ENCODE measurements at regions not wholly inside any gene's neighbourhood (a gene's known extent, or its start where the extent isn't known, plus 50 kb on each side); places are given as distances from the start of the nearest gene placed in this dataset.

- no peak overlapping the region for H2AK5ac ChIP-seq (ENCODE audit: insufficient read length, low read length)
- no peak overlapping the region for H4K91ac ChIP-seq (ENCODE audit: insufficient read length, low read depth, low read length)
- no peak overlapping the region for H3K27ac ChIP-seq (ENCODE audit: insufficient read length, low read depth, low read length)
- H3K56ac ChIP-seq (ENCODE audit: insufficient read length, low read depth, low read length), result no peak overlapping the region
- no peak overlapping the region for H2BK12ac ChIP-seq (ENCODE audit: insufficient read length, low read depth, low read length)
- DNase-seq, result no peak
- H3K79me1 ChIP-seq (ENCODE audit: insufficient read depth, low read depth, low read length, poor library complexity, severe bottlenecking), result no peaks in the 10 kb centered on the region
- no peak overlapping the region for H2BK20ac ChIP-seq (ENCODE audit: low read depth, low read length, poor library complexity, severe bottlenecking)
- H2BK15ac ChIP-seq (ENCODE audit: low read depth, low read length), result no peak overlapping the region
- Mint-ChIP-seq H3K27ac (no peak overlapping the region), H3K9me3 (peaks cover 15 to 19% of the 10 kb centered on the region in 2 experiments), H3K36me3 (ENCODE audit: insufficient read depth in 1 of 3, low read depth in 3 of 3) (peaks cover 9 to 19% (median 14%) of the 10 kb centered on the region in 3 experiments; a peak in 6 of 7 replicates), H3K27me3 (ENCODE audit: low read depth) (no peaks in the 10 kb centered on the region; the same call in 1 of the 2 replicates), H3K4me3 (no peak overlapping the region), H3K4me1 (no peaks in the 10 kb centered on the region)
- H2BK5ac ChIP-seq (ENCODE audit: insufficient read length, low read length), result no peak overlapping the region
- H2AFZ ChIP-seq (ENCODE audit: low read length), result no peak overlapping the region
- H4K5ac ChIP-seq (ENCODE audit: insufficient read length, low read depth, low read length), result no peak overlapping the region
- H3K9me3 ChIP-seq (ENCODE audit: control insufficient read depth, low read depth, low read length), result no peaks in the 10 kb centered on the region
- H3K23ac ChIP-seq (ENCODE audit: insufficient read length, low read depth, low read length), result no peak overlapping the region
- H3K4ac ChIP-seq (ENCODE audit: low read depth, low read length), result no peak overlapping the region
- no peak overlapping the region for H3K9ac ChIP-seq (ENCODE audit: extremely low read depth, insufficient read length, low read length)
- H2BK120ac ChIP-seq (ENCODE audit: low read depth, low read length, poor library complexity, severe bottlenecking), result no peak overlapping the region
- H3K4me1 ChIP-seq (ENCODE audit: insufficient read depth, low read length), result no peaks in the 10 kb centered on the region
- no peaks in the 10 kb centered on the region for H3K23me2 ChIP-seq (ENCODE audit: insufficient read length, low read depth, low read length, poor library complexity, severe bottlenecking)
- no peak overlapping the region for H3K4me2 ChIP-seq (ENCODE audit: insufficient read depth, insufficient read length, low read length)
- no peak overlapping the region for H3T11ph ChIP-seq (ENCODE audit: low read length)
- H3K79me2 ChIP-seq (ENCODE audit: insufficient read depth, low read length), result no peaks in the 10 kb centered on the region
- no peak overlapping the region for H3K18ac ChIP-seq (ENCODE audit: insufficient read length, low read depth, low read length)
- no peaks in the 10 kb centered on the region for H3K27me3 ChIP-seq (ENCODE audit: insufficient read depth, low read length)
- H4K8ac ChIP-seq (replicated peaks; ENCODE audit: insufficient read length, low read depth, low read length), result no peak overlapping the region
- TF ChIP-seq, protein P1, sequence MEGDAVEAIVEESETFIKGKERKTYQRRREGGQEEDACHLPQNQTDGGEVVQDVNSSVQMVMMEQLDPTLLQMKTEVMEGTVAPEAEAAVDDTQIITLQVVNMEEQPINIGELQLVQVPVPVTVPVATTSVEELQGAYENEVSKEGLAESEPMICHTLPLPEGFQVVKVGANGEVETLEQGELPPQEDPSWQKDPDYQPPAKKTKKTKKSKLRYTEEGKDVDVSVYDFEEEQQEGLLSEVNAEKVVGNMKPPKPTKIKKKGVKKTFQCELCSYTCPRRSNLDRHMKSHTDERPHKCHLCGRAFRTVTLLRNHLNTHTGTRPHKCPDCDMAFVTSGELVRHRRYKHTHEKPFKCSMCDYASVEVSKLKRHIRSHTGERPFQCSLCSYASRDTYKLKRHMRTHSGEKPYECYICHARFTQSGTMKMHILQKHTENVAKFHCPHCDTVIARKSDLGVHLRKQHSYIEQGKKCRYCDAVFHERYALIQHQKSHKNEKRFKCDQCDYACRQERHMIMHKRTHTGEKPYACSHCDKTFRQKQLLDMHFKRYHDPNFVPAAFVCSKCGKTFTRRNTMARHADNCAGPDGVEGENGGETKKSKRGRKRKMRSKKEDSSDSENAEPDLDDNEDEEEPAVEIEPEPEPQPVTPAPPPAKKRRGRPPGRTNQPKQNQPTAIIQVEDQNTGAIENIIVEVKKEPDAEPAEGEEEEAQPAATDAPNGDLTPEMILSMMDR (conservative IDR thresholded peaks at IDR 0.05), result no peak
- H3K14ac ChIP-seq (ENCODE audit: insufficient read depth, low read length), result no peak overlapping the region
- no peaks in the 10 kb centered on the region for H4K20me1 ChIP-seq (ENCODE audit: control insufficient read depth, insufficient read depth, insufficient read length)
Measured at GRCh38 chr2:37788602-37789209, 117.3 kb upstream of the CDC42EP3 start.
